Transverse colon (tissue), 4 donors: ENCODE measurements at regions not wholly inside any gene's neighbourhood (a gene's known extent, or its start where the extent isn't known, plus 50 kb on each side); places are given as distances from the start of the nearest gene placed in this dataset.

Experiments used
- DNase-seq: peaks from one replicate; pipeline ENCODE4 v3.0.0-alpha.2; 2019
- H3K27ac ChIP-seq, 4 donors: fragments of 200-600 bp; sonication (generic); 2 replicates each; pipeline ENCODE4 v1.5.1; 2016 to 2018; ENCODE audit warnings: inconsistent platforms in 4 of 4
- H3K27me3 ChIP-seq: fragments of 200-600 bp; sonication (generic); 2 replicates; pipeline ENCODE4 v1.5.1; 2017; ENCODE audit warnings: inconsistent platforms
- H3K36me3 ChIP-seq, 4 donors: fragments of 200-600 bp; sonication (generic); 2 replicates each; pipeline ENCODE4 v1.5.1; 2017 to 2019; ENCODE audit warnings: inconsistent platforms in 4 of 4
- H3K4me1 ChIP-seq, 4 donors: fragments of 200-600 bp; sonication (generic); 2 replicates each; pipeline ENCODE4 v1.5.1; 2017 to 2020; ENCODE audit warnings: inconsistent platforms in 4 of 4
- H3K4me3 ChIP-seq, 4 donors: fragments of 200-600 bp; sonication (generic); 1 replicate in 1 of 4; 2 replicates in 3 of 4; pipeline versions ENCODE4 v1.5.1 to v1.6.1; 2017 to 2019; ENCODE audit warnings: inconsistent platforms in 4 of 4
- H3K9me3 ChIP-seq, 2 donors: fragments of 200-600 bp; sonication (generic); 2 replicates each; pipeline ENCODE4 v1.5.1; 2017 to 2019; ENCODE audit warnings: inconsistent platforms in 2 of 2
- EP300 ChIP-seq: sonication (generic); formaldehyde crosslinking; IDR thresholded peaks from one replicate; pipeline ENCODE4 v1.6.1; 2017; ENCODE audit warnings: antibody characterized with exemption, low read depth
- POLR2A ChIP-seq: fragments of 450-650 bp; IDR thresholded peaks from one replicate; pipeline ENCODE4 v1.6.1; 2016; ENCODE audit warnings: antibody characterized with exemption, mild to moderate bottlenecking, moderate library complexity
- POLR2AphosphoS5 ChIP-seq, 3 donors: sonication (generic); formaldehyde crosslinking; IDR thresholded peaks; one replicate each; pipeline ENCODE4 v1.6.1; 2016; ENCODE audit warnings: antibody characterized with exemption in 3 of 3
- WGBS, 2 donors: methylation state at CpG; one replicate each; pipeline ENCODE4 v1.1.5; 2018; ENCODE audit warnings: low coverage in 1 of 2; 5-methylcytosine and 5-hydroxymethylcytosine counted together
- in situ Hi-C, 4 donors: fragments of 200-750 bp; cut with MboI; loops; one replicate each; pipeline versions ENCODE4 v1.15.0 to v1.15.1; 2017; ENCODE audit warnings: low sequenced_read_pairs in 3 of 4, low pct_ligation_motif_present in 1 of 4, low pct_unique_long_range_greater_than_20kb in 1 of 4
- intact Hi-C: fragments of 100-400 bp; cut with DNase I; formaldehyde crosslinking; loops from one replicate; pipeline ENCODE4 v1.15.1; 2023; ENCODE audit warnings: low total_unique reads
- TF ChIP-seq, protein P1 (sequence below), 5 experiments: fragments of 200-600 bp in 3 of 5; fragments of 450-650 bp in 2 of 5; sonication (generic) in 3 of 5; IDR thresholded peaks; 1 replicate in 2 of 5; 2 replicates in 3 of 5; pipeline ENCODE4 v1.5.1; 2016 to 2017; ENCODE audit warnings: antibody characterized with exemption in 5 of 5, inconsistent platforms in 3 of 5, mild to moderate bottlenecking in 2 of 5, moderate library complexity in 1 of 5

DNA sequence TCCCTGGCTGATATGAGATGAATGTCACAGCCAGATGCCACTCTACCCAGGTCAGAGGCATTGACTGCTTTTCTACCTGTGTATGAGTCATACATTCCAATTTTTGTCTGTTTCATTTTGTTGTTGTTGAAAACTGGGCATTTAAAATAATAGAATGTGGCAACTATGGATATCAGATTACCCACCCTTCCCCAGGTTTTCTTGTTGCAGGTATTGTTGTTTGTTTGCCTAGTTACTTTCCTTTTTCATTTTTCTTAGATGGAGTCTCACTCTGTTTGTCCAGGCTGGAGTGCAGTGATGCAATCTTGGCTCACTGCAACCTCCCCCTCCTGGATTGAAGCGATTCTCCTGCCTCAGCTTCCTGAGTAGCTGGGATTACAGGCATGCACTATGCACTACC, 70.2 kb downstream of the LRRC30 start:
- 77 to 86% methylated on average over 1 of the region's 1 CpG for WGBS, 2 donors
- in situ Hi-C loops: loop anchor here in 1 of 4 donors (25.0 kb wide), 1 partner anchor 89 kb away; no protein-coding TSS in a partner anchor
- no peak for DNase-seq

DNA sequence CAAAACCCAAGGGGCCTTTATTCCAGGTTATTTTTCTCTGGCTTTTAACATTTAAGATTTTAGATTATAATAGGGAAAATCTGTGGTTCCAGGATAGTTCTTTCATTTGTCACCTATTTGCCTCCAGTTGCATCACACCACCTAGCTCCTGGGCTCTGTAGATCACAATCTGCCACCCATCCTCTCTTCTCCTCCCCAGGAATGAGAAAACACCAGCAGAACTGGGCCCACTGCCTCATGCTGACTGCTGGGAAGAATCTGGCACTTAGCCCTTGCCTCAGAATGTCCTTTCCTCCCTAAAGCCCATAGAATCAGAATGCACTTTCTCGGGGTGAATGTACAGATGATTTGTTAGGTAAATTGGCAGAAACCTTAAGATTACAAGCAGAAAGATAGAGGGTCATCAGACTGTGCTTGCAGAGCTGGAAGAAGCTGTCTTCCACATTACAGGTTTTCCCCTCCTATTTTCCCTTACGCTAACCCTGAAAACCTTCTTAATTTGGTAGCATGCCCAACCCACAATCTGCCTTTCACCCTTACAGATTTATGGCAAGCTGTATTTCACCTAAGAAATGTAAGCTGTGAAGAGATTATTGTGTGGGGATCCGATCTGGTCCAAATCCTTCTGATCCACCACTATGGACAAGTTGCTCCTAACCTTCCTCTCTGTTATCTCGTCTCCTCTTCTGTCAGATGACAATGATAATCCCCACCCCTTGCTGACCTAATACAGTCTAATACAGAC, 72.6 kb downstream of the LRRC30 start:
- DNase-seq: no peak
- WGBS, 2 donors: 47 to 66% methylated on average over 3 to 4 of the region's 4 CpGs
- in situ Hi-C loops (loop anchor here in 1 of 4 donors (25.0 kb wide), 1 partner anchor 91 kb away; no protein-coding TSS in a partner anchor), intact Hi-C loops (no loop called here)
- peaks cover 4 to 10% of the 10 kb centered on the region in 2 donors for H3K9me3 ChIP-seq
- no peaks in the 10 kb centered on the region for H3K27me3 ChIP-seq
- H3K4me3 ChIP-seq: no peak overlapping the region
- TF ChIP-seq POLR2A: no peak
- TF ChIP-seq POLR2AphosphoS5 (IDR thresholded peaks at IDR 0.05): no peak
- TF ChIP-seq EP300: no peak
- TF ChIP-seq, protein P1, sequence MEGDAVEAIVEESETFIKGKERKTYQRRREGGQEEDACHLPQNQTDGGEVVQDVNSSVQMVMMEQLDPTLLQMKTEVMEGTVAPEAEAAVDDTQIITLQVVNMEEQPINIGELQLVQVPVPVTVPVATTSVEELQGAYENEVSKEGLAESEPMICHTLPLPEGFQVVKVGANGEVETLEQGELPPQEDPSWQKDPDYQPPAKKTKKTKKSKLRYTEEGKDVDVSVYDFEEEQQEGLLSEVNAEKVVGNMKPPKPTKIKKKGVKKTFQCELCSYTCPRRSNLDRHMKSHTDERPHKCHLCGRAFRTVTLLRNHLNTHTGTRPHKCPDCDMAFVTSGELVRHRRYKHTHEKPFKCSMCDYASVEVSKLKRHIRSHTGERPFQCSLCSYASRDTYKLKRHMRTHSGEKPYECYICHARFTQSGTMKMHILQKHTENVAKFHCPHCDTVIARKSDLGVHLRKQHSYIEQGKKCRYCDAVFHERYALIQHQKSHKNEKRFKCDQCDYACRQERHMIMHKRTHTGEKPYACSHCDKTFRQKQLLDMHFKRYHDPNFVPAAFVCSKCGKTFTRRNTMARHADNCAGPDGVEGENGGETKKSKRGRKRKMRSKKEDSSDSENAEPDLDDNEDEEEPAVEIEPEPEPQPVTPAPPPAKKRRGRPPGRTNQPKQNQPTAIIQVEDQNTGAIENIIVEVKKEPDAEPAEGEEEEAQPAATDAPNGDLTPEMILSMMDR (IDR thresholded peaks at IDR 0.05): no peak
- H3K36me3 ChIP-seq: no peaks in the 10 kb centered on the region
- no peak overlapping the region for H3K27ac ChIP-seq
- H3K4me1 ChIP-seq: no peaks in the 10 kb centered on the region

More for the DNA sequence above, 70.2 kb downstream of the LRRC30 start:
- Histone ChIP-seq H3K36me3 (no peaks in the 10 kb centered on the region), H3K27me3 (no peaks in the 10 kb centered on the region), H3K9me3 (peaks cover 9 to 14% of the 10 kb centered on the region in 2 donors), H3K4me1 (no peaks in the 10 kb centered on the region), H3K4me3 (no peak overlapping the region), H3K27ac (no peak overlapping the region)
- TF ChIP-seq, protein P1 (IDR thresholded peaks at IDR 0.05): no peak
- TF ChIP-seq EP300 (no peak), POLR2AphosphoS5 (IDR thresholded peaks at IDR 0.05) (no peak), POLR2A (no peak)
- intact Hi-C loops: no loop called here

DNA sequence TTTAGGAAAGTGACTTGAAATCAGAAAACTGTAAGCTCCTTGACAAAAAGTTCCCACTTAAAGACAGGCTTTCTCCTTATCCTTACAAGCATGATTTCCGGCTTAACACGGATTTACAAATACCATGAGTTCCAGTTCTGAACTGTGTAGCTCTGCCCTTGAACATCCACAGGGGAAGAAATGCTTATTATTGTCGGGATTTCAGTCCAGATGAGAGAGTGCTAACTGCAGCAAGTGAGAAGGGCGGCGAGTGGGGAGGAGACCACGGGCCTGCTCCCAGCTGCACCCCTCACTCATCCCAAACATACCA, 73.1 kb downstream of the LRRC30 start:
- Histone ChIP-seq H3K27ac (no peak overlapping the region), H3K4me3 (no peak overlapping the region), H3K9me3 (peaks cover under 1 to 6% of the 10 kb centered on the region in 2 donors), H3K27me3 (no peaks in the 10 kb centered on the region), H3K4me1 (no peaks in the 10 kb centered on the region), H3K36me3 (no peaks in the 10 kb centered on the region)
- intact Hi-C loops (no loop called here), in situ Hi-C loops (loop anchor here in 1 of 4 donors (25.0 kb wide), 1 partner anchor 92 kb away; no protein-coding TSS in a partner anchor)
- TF ChIP-seq EP300 (no peak), POLR2AphosphoS5 (IDR thresholded peaks at IDR 0.05) (no peak), POLR2A (no peak)
- TF ChIP-seq, protein P1 (IDR thresholded peaks at IDR 0.05): no peak
- WGBS, 2 donors: 76 to 78% methylated on average over 6 of the region's 6 CpGs
- DNase-seq: no peak

DNA sequence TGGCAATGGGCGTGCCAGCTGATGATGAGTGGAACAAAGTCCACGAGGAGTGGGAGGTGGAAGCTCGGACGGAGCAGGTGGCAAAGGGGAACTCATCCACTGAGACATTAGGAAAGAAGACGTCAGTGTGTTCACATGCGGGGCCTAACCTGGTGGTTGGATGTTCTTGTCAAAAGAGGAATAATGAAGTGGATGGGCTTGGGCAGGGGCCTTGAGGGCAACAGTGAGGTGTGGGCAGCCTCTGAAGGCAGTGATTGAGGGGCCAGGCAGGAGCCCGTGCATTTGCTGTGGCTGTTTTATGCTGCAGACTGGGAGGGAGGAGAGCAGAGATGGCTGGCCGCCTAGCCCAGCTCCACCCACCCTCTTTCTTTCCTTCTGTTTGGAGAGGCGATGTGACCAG, 74.5 kb downstream of the LRRC30 start:
- Histone ChIP-seq H3K36me3 (no peaks in the 10 kb centered on the region), H3K4me1 (no peaks in the 10 kb centered on the region), H3K27ac (no peak overlapping the region), H3K27me3 (no peaks in the 10 kb centered on the region), H3K9me3 (no peaks in the 10 kb centered on the region), H3K4me3 (no peak overlapping the region)
- intact Hi-C loops (no loop called here), in situ Hi-C loops (loop anchor here in 1 of 4 donors (25.0 kb wide), 1 partner anchor 93 kb away; no protein-coding TSS in a partner anchor)
- no peak for DNase-seq
- WGBS, 2 donors: 57 to 74% methylated on average over 3 to 9 of the region's 9 CpGs
- TF ChIP-seq EP300: no peak
- TF ChIP-seq, protein P1 (IDR thresholded peaks at IDR 0.05): no peak
